SH-SY5Y (cell line): ENCODE measurements at regions not wholly inside any gene's neighbourhood (a gene's known extent, or its start where the extent isn't known, plus 50 kb on each side); places are given as distances from the start of the nearest gene placed in this dataset.

Source experiments
- GATA2 ChIP-seq: IDR thresholded peaks from 2 replicates; pipeline ENCODE4 v1.6.1; 2011; ENCODE audit warnings: mild to moderate bottlenecking, low read depth, low read length
- GATA3 ChIP-seq: IDR thresholded peaks from 2 replicates; pipeline ENCODE4 v1.6.1; 2011; ENCODE audit warnings: low read depth, mild to moderate bottlenecking, low read length, moderate library complexity

DNA sequence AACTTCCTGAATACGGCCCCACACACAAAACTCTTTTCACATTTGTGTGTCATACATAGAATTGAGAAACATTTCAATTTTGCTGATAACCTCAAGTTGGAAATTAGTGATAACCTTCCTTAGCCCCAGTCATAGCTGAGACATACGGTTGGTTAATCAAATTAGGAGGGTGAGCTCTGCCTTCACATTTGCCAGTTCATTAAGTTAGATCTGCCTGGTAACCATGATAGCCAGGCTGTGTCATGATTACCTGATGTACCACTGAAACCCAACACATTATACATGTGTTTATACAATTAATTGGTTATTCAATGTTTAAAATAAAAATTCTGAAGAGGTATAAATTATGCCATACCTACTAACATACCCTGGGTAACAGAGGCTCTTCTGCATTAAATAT lies 60.8 kb upstream of the RAB11FIP2 start:
- TF ChIP-seq GATA2 (no peak), GATA3 (no peak)
